GM12878 (cell line): ENCODE measurements at regions not wholly inside any gene's neighbourhood (a gene's known extent, or its start where the extent isn't known, plus 50 kb on each side); places are given as distances from the start of the nearest gene placed in this dataset.

Experiments
- CBX5 ChIP-seq: sonication (generic); IDR thresholded peaks from 2 replicates; pipeline ENCODE4 v1.6.1; 2016; ENCODE audit warnings: low read depth, moderate library complexity, mild to moderate bottlenecking, inconsistent platforms
- ESRRA ChIP-seq: IDR thresholded peaks from 2 replicates; pipeline ENCODE4 v1.6.1; 2012; ENCODE audit warnings: mild to moderate bottlenecking, low read length, improper control_type of control experiment
- JUNB ChIP-seq: IDR thresholded peaks from 2 replicates; pipeline ENCODE4 v1.6.1; 2016; ENCODE audit warnings: antibody characterized with exemption, mild to moderate bottlenecking
- KDM1A ChIP-seq: fragments of 200-600 bp; sonication (generic); IDR thresholded peaks from 2 replicates; pipeline ENCODE4 v1.6.1; 2016; ENCODE audit warnings: borderline replicate concordance
- MYC ChIP-seq: IDR thresholded peaks from 2 replicates; pipeline ENCODE4 v1.6.1; 2011; ENCODE audit warnings: mild to moderate bottlenecking, low read length, moderate library complexity, inconsistent platforms; ENCODE audit not compliant: insufficient read depth, insufficient replicate concordance, insufficient read length, severe bottlenecking
- POLR2AphosphoS2 ChIP-seq: IDR thresholded peaks from 2 replicates; pipeline ENCODE4 v1.6.1; 2011; ENCODE audit warnings: low read depth, mild to moderate bottlenecking, low read length, improper control_type of control experiment, moderate library complexity
- REST ChIP-seq: IDR thresholded peaks from 2 replicates; pipeline ENCODE4 v1.6.1; 2012; ENCODE audit warnings: mild to moderate bottlenecking, low read depth, low read length
- SP1 ChIP-seq: IDR thresholded peaks from one replicate; pipeline ENCODE4 v1.6.1; 2011; ENCODE audit warnings: low read depth, low read length
- ZNF207 ChIP-seq: fragments of 450-650 bp; IDR thresholded peaks from 2 replicates; pipeline ENCODE4 v1.6.1; 2014; ENCODE audit warnings: antibody characterized with exemption, mild to moderate bottlenecking, borderline replicate concordance
- ZNF274 ChIP-seq: IDR thresholded peaks from one replicate; pipeline ENCODE4 v1.8.0; 2011; ENCODE audit not compliant: insufficient read length, insufficient read depth
- TF ChIP-seq, protein P1 (sequence below): fragments of 450-650 bp; IDR thresholded peaks from 2 replicates; pipeline ENCODE4 v1.6.1; 2017; ENCODE audit warnings: antibody characterized with exemption, mild to moderate bottlenecking, moderate library complexity
- TF ChIP-seq, protein P2 (sequence below), 3 experiments: IDR thresholded peaks in 2 of 3; conservative IDR thresholded peaks in 1 of 3; 2 replicates each; pipeline ENCODE4 v1.5.1; 2011; ENCODE audit warnings: low read depth in 3 of 3, low read length in 3 of 3, mild to moderate bottlenecking in 3 of 3, control low read depth in 2 of 3, moderate library complexity in 2 of 3, inconsistent platforms in 1 of 3, mixed read lengths in 1 of 3; ENCODE audit not compliant: control insufficient read depth in 2 of 3, insufficient read depth in 1 of 3; ENCODE audit errors: extremely low read depth in 1 of 3

- TF ChIP-seq, protein P1, sequence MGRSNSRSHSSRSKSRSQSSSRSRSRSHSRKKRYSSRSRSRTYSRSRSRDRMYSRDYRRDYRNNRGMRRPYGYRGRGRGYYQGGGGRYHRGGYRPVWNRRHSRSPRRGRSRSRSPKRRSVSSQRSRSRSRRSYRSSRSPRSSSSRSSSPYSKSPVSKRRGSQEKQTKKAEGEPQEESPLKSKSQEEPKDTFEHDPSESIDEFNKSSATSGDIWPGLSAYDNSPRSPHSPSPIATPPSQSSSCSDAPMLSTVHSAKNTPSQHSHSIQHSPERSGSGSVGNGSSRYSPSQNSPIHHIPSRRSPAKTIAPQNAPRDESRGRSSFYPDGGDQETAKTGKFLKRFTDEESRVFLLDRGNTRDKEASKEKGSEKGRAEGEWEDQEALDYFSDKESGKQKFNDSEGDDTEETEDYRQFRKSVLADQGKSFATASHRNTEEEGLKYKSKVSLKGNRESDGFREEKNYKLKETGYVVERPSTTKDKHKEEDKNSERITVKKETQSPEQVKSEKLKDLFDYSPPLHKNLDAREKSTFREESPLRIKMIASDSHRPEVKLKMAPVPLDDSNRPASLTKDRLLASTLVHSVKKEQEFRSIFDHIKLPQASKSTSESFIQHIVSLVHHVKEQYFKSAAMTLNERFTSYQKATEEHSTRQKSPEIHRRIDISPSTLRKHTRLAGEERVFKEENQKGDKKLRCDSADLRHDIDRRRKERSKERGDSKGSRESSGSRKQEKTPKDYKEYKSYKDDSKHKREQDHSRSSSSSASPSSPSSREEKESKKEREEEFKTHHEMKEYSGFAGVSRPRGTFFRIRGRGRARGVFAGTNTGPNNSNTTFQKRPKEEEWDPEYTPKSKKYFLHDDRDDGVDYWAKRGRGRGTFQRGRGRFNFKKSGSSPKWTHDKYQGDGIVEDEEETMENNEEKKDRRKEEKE: no peak
- TF ChIP-seq REST (no peak), JUNB (no peak), POLR2AphosphoS2 (no peak), MYC (no peak), ZNF207 (no peak), KDM1A (no peak), SP1 (no peak), ZNF274 (no peak), CBX5 (no peak), ESRRA (no peak)
- TF ChIP-seq, protein P2, sequence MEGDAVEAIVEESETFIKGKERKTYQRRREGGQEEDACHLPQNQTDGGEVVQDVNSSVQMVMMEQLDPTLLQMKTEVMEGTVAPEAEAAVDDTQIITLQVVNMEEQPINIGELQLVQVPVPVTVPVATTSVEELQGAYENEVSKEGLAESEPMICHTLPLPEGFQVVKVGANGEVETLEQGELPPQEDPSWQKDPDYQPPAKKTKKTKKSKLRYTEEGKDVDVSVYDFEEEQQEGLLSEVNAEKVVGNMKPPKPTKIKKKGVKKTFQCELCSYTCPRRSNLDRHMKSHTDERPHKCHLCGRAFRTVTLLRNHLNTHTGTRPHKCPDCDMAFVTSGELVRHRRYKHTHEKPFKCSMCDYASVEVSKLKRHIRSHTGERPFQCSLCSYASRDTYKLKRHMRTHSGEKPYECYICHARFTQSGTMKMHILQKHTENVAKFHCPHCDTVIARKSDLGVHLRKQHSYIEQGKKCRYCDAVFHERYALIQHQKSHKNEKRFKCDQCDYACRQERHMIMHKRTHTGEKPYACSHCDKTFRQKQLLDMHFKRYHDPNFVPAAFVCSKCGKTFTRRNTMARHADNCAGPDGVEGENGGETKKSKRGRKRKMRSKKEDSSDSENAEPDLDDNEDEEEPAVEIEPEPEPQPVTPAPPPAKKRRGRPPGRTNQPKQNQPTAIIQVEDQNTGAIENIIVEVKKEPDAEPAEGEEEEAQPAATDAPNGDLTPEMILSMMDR (IDR thresholded peaks at IDR 0.05 in 2 of 3, conservative IDR thresholded peaks at IDR 0.05 in 1 of 3; ENCODE audit: control insufficient read depth in 2 of 3, extremely low read depth in 1 of 3, insufficient read depth in 1 of 3, low read depth in 3 of 3, low read length in 3 of 3): no peak
Measured at GRCh38 chr2:147236601-147237000, 608.2 kb upstream of the ACVR2A start.
